Astrocyte (in vitro differentiated cells and primary cell): ENCODE measurements at regions not wholly inside any gene's neighbourhood (a gene's known extent, or its start where the extent isn't known, plus 50 kb on each side); places are given as distances from the start of the nearest gene placed in this dataset.
A peak's percentile ranks its signal among the peaks of the same experiment; 100 is the strongest.

ENCODE experiments used
- DNase-seq: peaks from one replicate; pipeline ENCODE4 v3.0.0-alpha.2; 2010; ENCODE audit warnings: low read depth
- FAIRE-seq: peaks from 2 replicates; lab custom pipeline; 2011; peaks lifted over from hg19 to GRCh38; lab: Jason Lieb, UNC
- H2AFZ ChIP-seq: 2 replicates; pipeline ENCODE4 v1.6.0; 2012; ENCODE audit warnings: low read depth, low read length, inconsistent platforms
- H3K27ac ChIP-seq: 2 replicates; pipeline ENCODE4 v1.5.1; 2011; ENCODE audit warnings: low read depth, low read length, inconsistent platforms
- H3K27me3 ChIP-seq: 2 replicates; pipeline ENCODE4 v1.6.0; 2011; ENCODE audit warnings: low read length, inconsistent platforms; ENCODE audit not compliant: insufficient read depth
- H3K36me3 ChIP-seq: 2 replicates; pipeline ENCODE4 v1.5.1; 2011; ENCODE audit warnings: low read length, inconsistent platforms; ENCODE audit not compliant: insufficient read depth
- H3K4me1 ChIP-seq: 2 replicates; pipeline ENCODE4 v1.5.1; 2011; ENCODE audit warnings: low read length, inconsistent platforms; ENCODE audit not compliant: insufficient read depth
- H3K4me2 ChIP-seq: 2 replicates; pipeline ENCODE4 v1.6.0; 2012; ENCODE audit warnings: low read length, inconsistent platforms
- H3K4me3 ChIP-seq: 2 replicates; pipeline ENCODE4 v1.5.1; 2011; ENCODE audit warnings: low read depth, mild to moderate bottlenecking, low read length, inconsistent platforms; ENCODE audit not compliant: insufficient read depth
- H3K79me2 ChIP-seq: 2 replicates; pipeline ENCODE4 v1.6.0; 2012; ENCODE audit warnings: mild to moderate bottlenecking, low read length, inconsistent platforms; ENCODE audit not compliant: insufficient read depth
- H3K9ac ChIP-seq: 2 replicates; pipeline ENCODE4 v1.6.0; 2012; ENCODE audit warnings: mild to moderate bottlenecking, low read length, inconsistent platforms
- H3K9me3 ChIP-seq: 2 replicates; pipeline ENCODE4 v1.5.1; 2012; ENCODE audit warnings: low read depth, mild to moderate bottlenecking, low read length, inconsistent platforms; ENCODE audit not compliant: insufficient read depth
- H4K20me1 ChIP-seq: 2 replicates; pipeline ENCODE4 v1.6.0; 2012; ENCODE audit warnings: low read length, inconsistent platforms; ENCODE audit not compliant: insufficient read depth
- H3K27ac Mint-ChIP-seq: one replicate; pipeline ENCODE4 v1.8.0; 2021; ENCODE audit warnings: mild to moderate bottlenecking, mixed read lengths; ENCODE audit not compliant: unreplicated experiment
- H3K27me3 Mint-ChIP-seq: one replicate; pipeline ENCODE4 v1.8.0; 2021; ENCODE audit warnings: low read depth, mixed read lengths; ENCODE audit not compliant: unreplicated experiment
- H3K36me3 Mint-ChIP-seq: one replicate; pipeline ENCODE4 v1.8.0; 2021; ENCODE audit warnings: low read depth, mixed read lengths; ENCODE audit not compliant: unreplicated experiment
- H3K4me1 Mint-ChIP-seq: one replicate; pipeline ENCODE4 v1.8.0; 2021; ENCODE audit warnings: low read depth, mixed read lengths; ENCODE audit not compliant: unreplicated experiment
- H3K4me3 Mint-ChIP-seq: one replicate; pipeline ENCODE4 v1.8.0; 2021; ENCODE audit warnings: mild to moderate bottlenecking, moderate library complexity, mixed read lengths; ENCODE audit not compliant: unreplicated experiment
- H3K9me3 Mint-ChIP-seq: one replicate; pipeline ENCODE4 v1.8.0; 2021; ENCODE audit warnings: mild to moderate bottlenecking, mixed read lengths; ENCODE audit not compliant: unreplicated experiment
- EZH2 ChIP-seq: IDR thresholded peaks from 2 replicates; pipeline ENCODE4 v1.6.1; 2012; ENCODE audit warnings: mild to moderate bottlenecking, low read length, inconsistent platforms; ENCODE audit not compliant: insufficient read depth
- TF ChIP-seq, protein P1 (sequence below): IDR thresholded peaks from 2 replicates; pipeline ENCODE4 v1.5.1; 2011; ENCODE audit warnings: low read depth, mild to moderate bottlenecking, inconsistent platforms, low read length, moderate library complexity; ENCODE audit not compliant: insufficient read depth

DNA sequence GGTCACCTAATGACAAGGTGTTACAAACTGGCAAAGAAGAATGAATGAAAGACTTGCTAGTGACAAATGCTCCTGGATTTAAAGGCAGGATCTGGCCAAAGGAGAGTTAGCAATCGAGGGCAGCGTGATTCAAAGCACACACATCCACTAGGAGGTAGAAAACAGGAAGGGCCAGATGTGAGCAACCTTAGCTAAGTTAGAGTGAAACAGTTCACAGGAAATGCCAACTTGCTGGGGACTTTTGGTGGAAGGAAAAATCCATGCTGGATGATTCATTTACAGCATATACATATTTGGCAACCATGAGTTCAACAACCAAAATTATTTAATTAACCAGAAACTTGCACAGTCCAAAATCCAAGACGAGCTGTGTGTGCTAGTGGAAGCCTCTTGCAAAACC is 276.9 kb downstream of the PTTG2 start:
- H4K20me1 ChIP-seq = no peaks in the 10 kb centered on the region
- FAIRE-seq (no peak), DNase-seq (peak; percentile 74)
- Mint-ChIP-seq H3K4me1 (peaks cover 5% of the 10 kb centered on the region), H3K4me3 (no peak overlapping the region), H3K27ac (no peak overlapping the region), H3K9me3 (no peaks in the 10 kb centered on the region), H3K27me3 (peaks cover 9% of the 10 kb centered on the region), H3K36me3 (no peaks in the 10 kb centered on the region)
- no peak overlapping the region for H3K4me3 ChIP-seq
- peaks cover 4% of the 10 kb centered on the region for H3K4me1 ChIP-seq
- no peaks in the 10 kb centered on the region for H3K27me3 ChIP-seq
- no peak overlapping the region for H2AFZ ChIP-seq
- no peaks in the 10 kb centered on the region for H3K9me3 ChIP-seq
- H3K27ac ChIP-seq = no peak overlapping the region
- peak overlapping the region; percentile 40 for H3K4me2 ChIP-seq
- no peaks in the 10 kb centered on the region for H3K36me3 ChIP-seq
- no peak overlapping the region for H3K9ac ChIP-seq
- no peak for TF ChIP-seq EZH2
- TF ChIP-seq, protein P1, sequence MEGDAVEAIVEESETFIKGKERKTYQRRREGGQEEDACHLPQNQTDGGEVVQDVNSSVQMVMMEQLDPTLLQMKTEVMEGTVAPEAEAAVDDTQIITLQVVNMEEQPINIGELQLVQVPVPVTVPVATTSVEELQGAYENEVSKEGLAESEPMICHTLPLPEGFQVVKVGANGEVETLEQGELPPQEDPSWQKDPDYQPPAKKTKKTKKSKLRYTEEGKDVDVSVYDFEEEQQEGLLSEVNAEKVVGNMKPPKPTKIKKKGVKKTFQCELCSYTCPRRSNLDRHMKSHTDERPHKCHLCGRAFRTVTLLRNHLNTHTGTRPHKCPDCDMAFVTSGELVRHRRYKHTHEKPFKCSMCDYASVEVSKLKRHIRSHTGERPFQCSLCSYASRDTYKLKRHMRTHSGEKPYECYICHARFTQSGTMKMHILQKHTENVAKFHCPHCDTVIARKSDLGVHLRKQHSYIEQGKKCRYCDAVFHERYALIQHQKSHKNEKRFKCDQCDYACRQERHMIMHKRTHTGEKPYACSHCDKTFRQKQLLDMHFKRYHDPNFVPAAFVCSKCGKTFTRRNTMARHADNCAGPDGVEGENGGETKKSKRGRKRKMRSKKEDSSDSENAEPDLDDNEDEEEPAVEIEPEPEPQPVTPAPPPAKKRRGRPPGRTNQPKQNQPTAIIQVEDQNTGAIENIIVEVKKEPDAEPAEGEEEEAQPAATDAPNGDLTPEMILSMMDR = no peak
- no peaks in the 10 kb centered on the region for H3K79me2 ChIP-seq

DNA sequence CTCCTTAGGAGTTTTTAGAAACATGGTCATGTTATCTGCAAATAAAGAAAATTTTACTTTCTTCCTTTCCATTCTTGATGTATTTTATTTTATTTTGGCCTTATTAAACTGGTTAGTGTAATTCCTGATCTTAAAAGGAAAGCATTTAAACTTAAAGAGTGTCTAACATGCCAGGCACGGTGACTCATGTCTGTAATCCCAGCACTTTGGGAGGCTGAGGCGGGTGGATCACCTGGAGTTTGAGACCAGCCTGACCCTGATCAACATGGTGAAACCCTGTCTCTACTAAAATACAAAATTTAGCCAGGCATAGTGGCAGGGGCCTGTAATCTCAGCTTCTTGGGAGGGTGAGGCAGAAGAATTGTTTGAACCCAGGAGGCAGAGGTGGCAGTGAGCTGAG is 281.3 kb downstream of the PTTG2 start:
- Histone ChIP-seq H3K4me1 (peaks cover 4% of the 10 kb centered on the region), H3K27me3 (no peaks in the 10 kb centered on the region), H3K36me3 (no peaks in the 10 kb centered on the region), H3K9me3 (no peaks in the 10 kb centered on the region), H3K4me3 (no peak overlapping the region), H3K79me2 (no peaks in the 10 kb centered on the region), H2AFZ (no peak overlapping the region), H3K9ac (no peak overlapping the region), H3K27ac (no peak overlapping the region), H4K20me1 (no peaks in the 10 kb centered on the region), H3K4me2 (no peak overlapping the region)
- peaks cover 5% of the 10 kb centered on the region for H3K4me1 Mint-ChIP-seq
- H3K4me3 Mint-ChIP-seq = no peak overlapping the region
- peak; percentile 10 for DNase-seq
- no peak for FAIRE-seq
- H3K27me3 Mint-ChIP-seq = peaks cover 4% of the 10 kb centered on the region
- H3K9me3 Mint-ChIP-seq = peaks cover 3% of the 10 kb centered on the region
- TF ChIP-seq, protein P1 = no peak
- no peak for TF ChIP-seq EZH2
- H3K36me3 Mint-ChIP-seq = no peaks in the 10 kb centered on the region
- H3K27ac Mint-ChIP-seq = no peak overlapping the region

GRCh38 chr4:38242101-38242500 is 281.9 kb downstream of the PTTG2 start:
- peak overlapping the region; percentile 4 for H3K4me3 Mint-ChIP-seq
- Histone ChIP-seq H3K4me3 (no peak overlapping the region), H3K4me1 (peaks cover under 1% of the 10 kb centered on the region), H3K9ac (no peak overlapping the region), H3K36me3 (no peaks in the 10 kb centered on the region), H4K20me1 (no peaks in the 10 kb centered on the region), H3K4me2 (no peak overlapping the region), H3K27me3 (no peaks in the 10 kb centered on the region), H3K27ac (no peak overlapping the region), H3K9me3 (no peaks in the 10 kb centered on the region), H3K79me2 (no peaks in the 10 kb centered on the region), H2AFZ (no peak overlapping the region)
- peaks cover 4% of the 10 kb centered on the region for H3K4me1 Mint-ChIP-seq
- no peaks in the 10 kb centered on the region for H3K36me3 Mint-ChIP-seq
- H3K27ac Mint-ChIP-seq = no peak overlapping the region
- DNase-seq (no peak), FAIRE-seq (no peak)
- TF ChIP-seq, protein P1 = no peak
- no peak for TF ChIP-seq EZH2
- H3K9me3 Mint-ChIP-seq = peaks cover 3% of the 10 kb centered on the region
- H3K27me3 Mint-ChIP-seq = peaks cover 4% of the 10 kb centered on the region
